HCT116 (cell line): ENCODE measurements at regions not wholly inside any gene's neighbourhood (a gene's known extent, or its start where the extent isn't known, plus 50 kb on each side); places are given as distances from the start of the nearest gene placed in this dataset.

Source experiments
- ATAC-seq: fragments of 200-7000 bp; cut with Tn5 transposase; 2 replicates; pipeline ENCODE4 v1.9.1; 2020; ENCODE audit warnings: mild to moderate bottlenecking, moderate library complexity
- BruUV-seq: library from RNA; stranded (reverse); fragments of 400-500 nt; replicated peaks from 2 replicates; lab custom pipeline; 2021; lab: Mats Ljungman, UMichigan
- CTCF ChIA-PET: fragments of 300-600 bp; sonication (Branson Sonifier 250); formaldehyde crosslinking; loops from one replicate; lab custom pipeline; 2021; ENCODE audit warnings: antibody characterized with exemption; lab: Charles Lee
- POLR2A ChIA-PET: fragments of 300-600, 350-600 bp; sonication (Branson Sonifier 250); formaldehyde crosslinking; loops from one replicate; lab custom pipeline; 2021; ENCODE audit warnings: antibody characterized with exemption; lab: Charles Lee
- RAD21 ChIA-PET, 2 experiments: fragments of 300-600 bp; sonication (Branson Sonifier 250); formaldehyde crosslinking; loops; one replicate each; lab custom pipeline; 2023; ENCODE audit warnings: low total read pairs in 2 of 2; ENCODE audit not compliant: uncharacterized antibody in 2 of 2, unreplicated experiment in 2 of 2, low non-redundant PET in 1 of 2; lab: Charles Lee
- DNase-seq: peaks from one replicate; pipeline ENCODE4 v3.0.0-alpha.2; 2010; ENCODE audit warnings: low read depth, low spot score
- H2AFZ ChIP-seq: fragments of 200-600 bp; shearing (Covaris generic), sonication (generic); 2 replicates; pipeline ENCODE4 v1.6.1; 2017; ENCODE audit warnings: low read depth, mixed run types, mixed read lengths, antibody characterized with exemption, low read length; ENCODE audit not compliant: poor library complexity, severe bottlenecking
- H3K27ac ChIP-seq: 2 replicates; pipeline ENCODE4 v1.5.1; 2012; ENCODE audit warnings: low read depth, low read length
- H3K27me3 ChIP-seq: fragments of 200-600 bp; sonication (generic); 2 replicates; pipeline ENCODE4 v1.6.1; 2016; ENCODE audit warnings: mixed run types, low read length, mixed read lengths; ENCODE audit not compliant: insufficient read depth
- H3K36me3 ChIP-seq, 2 experiments: fragments of 200-500 bp in 1 of 2; fragments of 200-600 bp in 1 of 2; sonication (Bioruptor generic) in 1 of 2; sonication (generic) in 1 of 2; 2 replicates each; pipeline versions ENCODE4 v1.5.1 to v1.6.1; 2014 to 2016; ENCODE audit warnings: low read length in 2 of 2, inconsistent platforms in 1 of 2, mixed read lengths in 1 of 2, mixed run types in 1 of 2; ENCODE audit not compliant: insufficient read depth in 2 of 2, control insufficient read depth in 1 of 2
- H3K4me1 ChIP-seq, 2 experiments: fragments of 200-600 bp in 1 of 2; sonication (generic) in 1 of 2; 2 replicates each; pipeline versions ENCODE4 v1.5.1 to v1.6.1; 2012 to 2017; ENCODE audit warnings: low read length in 2 of 2, inconsistent platforms in 1 of 2, mild to moderate bottlenecking in 1 of 2, mixed read lengths in 1 of 2, mixed run types in 1 of 2, moderate library complexity in 1 of 2; ENCODE audit not compliant: insufficient read depth in 2 of 2, control insufficient read depth in 1 of 2
- H3K4me2 ChIP-seq: fragments of 200-600 bp; sonication (generic); 2 replicates; pipeline ENCODE4 v1.6.1; 2017; ENCODE audit warnings: mixed run types, low read length, mixed read lengths
- H3K4me3 ChIP-seq, 2 experiments: fragments of 200-600 bp in 1 of 2; sonication (generic) in 1 of 2; replicated peaks in 1 of 2; 2 replicates each; pipeline ENCODE4 v1.5.1; 2011 to 2016; ENCODE audit warnings: low read length in 2 of 2, control low read depth in 1 of 2, low read depth in 1 of 2, mild to moderate bottlenecking in 1 of 2, mixed read lengths in 1 of 2, mixed run types in 1 of 2
- H3K79me2 ChIP-seq: fragments of 200-600 bp; sonication (generic); 2 replicates; pipeline ENCODE4 v1.6.1; 2017; ENCODE audit warnings: mild to moderate bottlenecking, mixed run types, low read length, moderate library complexity, mixed read lengths; ENCODE audit not compliant: insufficient read depth
- H3K9ac ChIP-seq: fragments of 200-600 bp; sonication (generic); 2 replicates; pipeline ENCODE4 v1.6.1; 2016; ENCODE audit warnings: low read length, mixed read lengths
- H3K9me2 ChIP-seq: fragments of 200-600 bp; sonication (generic), shearing (Covaris generic); 2 replicates; pipeline ENCODE4 v1.6.1; 2017; ENCODE audit warnings: mixed run types, mild to moderate bottlenecking, moderate library complexity; ENCODE audit not compliant: insufficient read depth
- H3K9me3 ChIP-seq, 2 experiments: fragments of 200-500 bp in 1 of 2; fragments of 200-600 bp in 1 of 2; sonication (Bioruptor generic) in 1 of 2; sonication (generic) in 1 of 2; 2 replicates each; pipeline ENCODE4 v1.6.1; 2014 to 2017; ENCODE audit warnings: low read length in 2 of 2, mixed read lengths in 2 of 2, inconsistent platforms in 1 of 2, low read depth in 1 of 2, mild to moderate bottlenecking in 1 of 2, mixed run types in 1 of 2, moderate library complexity in 1 of 2; ENCODE audit not compliant: control insufficient read depth in 1 of 2, insufficient read depth in 1 of 2
- H4K20me1 ChIP-seq: fragments of 200-600 bp; sonication (generic), shearing (Covaris generic); 2 replicates; pipeline ENCODE4 v1.6.1; 2017; ENCODE audit warnings: mixed run types, mild to moderate bottlenecking, moderate library complexity; ENCODE audit not compliant: insufficient read depth
- ELF1 ChIP-seq: IDR thresholded peaks from 2 replicates; pipeline ENCODE4 v1.6.1; 2012; ENCODE audit warnings: low read depth, borderline replicate concordance
- JUND ChIP-seq: IDR thresholded peaks from 2 replicates; pipeline ENCODE4 v1.6.1; 2012
- RAD21 ChIP-seq: IDR thresholded peaks from 2 replicates; pipeline ENCODE4 v1.6.1; 2012; ENCODE audit warnings: low read depth, mild to moderate bottlenecking
- ZNF274 ChIP-seq: fragments of 200-500 bp; sonication (Bioruptor generic); IDR thresholded peaks from 2 replicates; pipeline ENCODE4 v1.6.1; 2014; ENCODE audit warnings: mild to moderate bottlenecking, low read depth, low read length, inconsistent platforms
- intact Hi-C: fragments of 100-400 bp; cut with micrococcal nuclease; formaldehyde crosslinking; loops from 2 replicates; pipeline ENCODE4 v1.10.0; 2022
- TF ChIP-seq, protein P1 (sequence below), 3 experiments: fragments of 200-600 bp in 1 of 3; sonication (generic) in 1 of 3; IDR thresholded peaks in 2 of 3; conservative IDR thresholded peaks in 1 of 3; 2 replicates each; pipeline ENCODE4 v1.5.1; 2012 to 2017; ENCODE audit warnings: low read depth in 2 of 3, low read length in 2 of 3, antibody characterized with exemption in 1 of 3, borderline replicate concordance in 1 of 3, control low read depth in 1 of 3, mild to moderate bottlenecking in 1 of 3, mixed read lengths in 1 of 3, mixed run types in 1 of 3, moderate library complexity in 1 of 3; ENCODE audit not compliant: insufficient read depth in 1 of 3

DNA sequence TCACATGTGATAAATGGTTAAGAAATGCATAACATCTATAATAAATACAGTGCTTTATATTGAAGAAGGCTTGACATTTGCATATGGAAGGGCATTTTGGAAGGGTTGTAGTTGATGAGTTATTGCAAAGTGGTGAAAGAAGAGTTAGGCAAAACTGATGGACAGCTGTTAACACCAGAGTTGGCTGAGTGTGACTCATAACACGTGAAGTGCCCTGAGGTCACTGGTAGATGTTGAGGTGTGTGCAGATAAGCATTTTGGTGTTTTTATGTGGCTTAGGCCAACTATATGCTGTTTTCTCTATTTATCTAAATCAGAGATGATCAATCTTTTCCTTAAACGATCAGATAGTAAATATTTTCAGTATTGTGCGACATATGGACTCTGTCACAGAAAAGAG lies 154.3 kb upstream of the KCNH7 start:
- H2AFZ ChIP-seq: no peak overlapping the region
- H3K27ac ChIP-seq: no peak overlapping the region
- H3K9me3 ChIP-seq: no peaks in the 10 kb centered on the region
- no peaks in the 10 kb centered on the region for H3K36me3 ChIP-seq
- RAD21 ChIA-PET: no interaction called here
- 0 out of 2 replicates have a peak, but pooled peaks cover 4% of the 10 kb centered on the region for H3K27me3 ChIP-seq
- no peaks in the 10 kb centered on the region for H3K4me1 ChIP-seq
- no peaks in the 10 kb centered on the region for H3K9me2 ChIP-seq
- H4K20me1 ChIP-seq: no peaks in the 10 kb centered on the region
- POLR2A ChIA-PET: no interaction called here
- TF ChIP-seq ELF1 (no peak), ZNF274 (no peak)
- H3K4me3 ChIP-seq: no peak overlapping the region
- CTCF ChIA-PET: no interaction called here
- H3K9ac ChIP-seq: no peak overlapping the region
- H3K79me2 ChIP-seq: no peaks in the 10 kb centered on the region
- DNase-seq (no peak), ATAC-seq (no peak)
- H3K4me2 ChIP-seq: no peak overlapping the region
- no TSS peak for BruUV-seq
- intact Hi-C loops: no loop called here

DNA sequence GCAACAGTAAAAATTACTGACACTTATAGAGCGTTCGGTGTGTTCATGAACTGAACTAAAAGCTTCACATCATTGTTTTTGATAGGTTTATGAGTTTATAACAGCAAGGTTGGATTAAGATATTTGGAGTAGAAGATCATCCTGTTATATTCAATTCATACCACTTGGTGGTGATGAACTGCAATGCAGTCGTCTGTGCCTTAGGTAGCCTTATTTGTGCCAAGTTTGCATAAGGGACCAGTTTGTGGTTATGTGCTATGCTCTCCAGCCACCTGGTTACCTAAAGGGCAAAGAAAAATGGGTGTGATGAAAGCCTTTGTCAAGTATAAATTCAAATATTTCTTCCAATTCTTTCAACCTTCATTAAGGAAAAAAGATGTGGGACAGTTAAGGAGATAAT lies 150.9 kb upstream of the KCNH7 start:
- H3K9ac ChIP-seq: no peak overlapping the region
- H3K4me1 ChIP-seq: no peaks in the 10 kb centered on the region
- H4K20me1 ChIP-seq: no peaks in the 10 kb centered on the region
- no peaks in the 10 kb centered on the region for H3K36me3 ChIP-seq
- RAD21 ChIA-PET: no interaction called here
- no TSS peak for BruUV-seq
- no peak overlapping the region for H3K4me2 ChIP-seq
- H3K27me3 ChIP-seq: no peaks in the 10 kb centered on the region
- DNase-seq: no peak
- POLR2A ChIA-PET: no interaction called here
- TF ChIP-seq JUND (no peak), RAD21 (0 out of 2 replicates have a peak, but pooled peaks have one; percentile 13)
- TF ChIP-seq, protein P1, sequence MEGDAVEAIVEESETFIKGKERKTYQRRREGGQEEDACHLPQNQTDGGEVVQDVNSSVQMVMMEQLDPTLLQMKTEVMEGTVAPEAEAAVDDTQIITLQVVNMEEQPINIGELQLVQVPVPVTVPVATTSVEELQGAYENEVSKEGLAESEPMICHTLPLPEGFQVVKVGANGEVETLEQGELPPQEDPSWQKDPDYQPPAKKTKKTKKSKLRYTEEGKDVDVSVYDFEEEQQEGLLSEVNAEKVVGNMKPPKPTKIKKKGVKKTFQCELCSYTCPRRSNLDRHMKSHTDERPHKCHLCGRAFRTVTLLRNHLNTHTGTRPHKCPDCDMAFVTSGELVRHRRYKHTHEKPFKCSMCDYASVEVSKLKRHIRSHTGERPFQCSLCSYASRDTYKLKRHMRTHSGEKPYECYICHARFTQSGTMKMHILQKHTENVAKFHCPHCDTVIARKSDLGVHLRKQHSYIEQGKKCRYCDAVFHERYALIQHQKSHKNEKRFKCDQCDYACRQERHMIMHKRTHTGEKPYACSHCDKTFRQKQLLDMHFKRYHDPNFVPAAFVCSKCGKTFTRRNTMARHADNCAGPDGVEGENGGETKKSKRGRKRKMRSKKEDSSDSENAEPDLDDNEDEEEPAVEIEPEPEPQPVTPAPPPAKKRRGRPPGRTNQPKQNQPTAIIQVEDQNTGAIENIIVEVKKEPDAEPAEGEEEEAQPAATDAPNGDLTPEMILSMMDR (IDR thresholded peaks at IDR 0.05 in 2 of 3, conservative IDR thresholded peaks at IDR 0.05 in 1 of 3; ENCODE audit: borderline replicate concordance in 1 of 3, insufficient read depth in 1 of 3, low read depth in 2 of 3, low read length in 2 of 3): peak in 1 of 3 experiments; percentile 2; a peak in 1 of 6 replicates
- TF ChIP-seq, all 23 proteins: peak for 2
- no peak; the same call in 1 of the 2 replicates for ATAC-seq
- Histone ChIP-seq H3K79me2 (no peaks in the 10 kb centered on the region), H2AFZ (no peak overlapping the region), H3K27ac (no peak overlapping the region), H3K9me2 (no peaks in the 10 kb centered on the region), H3K9me3 (no peaks in the 10 kb centered on the region), H3K4me3 (no peak overlapping the region)
- CTCF ChIA-PET: no interaction called here
- intact Hi-C loops: no loop called here
